NB4 (cell line): ENCODE measurements at regions not wholly inside any gene's neighbourhood (a gene's known extent, or its start where the extent isn't known, plus 50 kb on each side); places are given as distances from the start of the nearest gene placed in this dataset.

Experiments
- CTCF ChIP-seq: IDR thresholded peaks from one replicate; pipeline ENCODE4 v1.5.1; 2012; ENCODE audit warnings: low read depth, low read length
- MYC ChIP-seq: IDR thresholded peaks from 2 replicates; pipeline ENCODE4 v1.6.1; 2011; ENCODE audit warnings: low read depth, low read length
- POLR2A ChIP-seq: IDR thresholded peaks from 2 replicates; pipeline ENCODE4 v1.6.1; 2011; ENCODE audit warnings: mild to moderate bottlenecking; ENCODE audit not compliant: insufficient read length; ENCODE audit errors: extremely low read depth
- TF ChIP-seq, protein P1 (sequence below): IDR thresholded peaks from 2 replicates; pipeline ENCODE4 v1.6.1; 2011; ENCODE audit warnings: low read depth, low read length

- TF ChIP-seq CTCF (no peak), POLR2A (no peak), MYC (no peak)
- TF ChIP-seq, protein P1, sequence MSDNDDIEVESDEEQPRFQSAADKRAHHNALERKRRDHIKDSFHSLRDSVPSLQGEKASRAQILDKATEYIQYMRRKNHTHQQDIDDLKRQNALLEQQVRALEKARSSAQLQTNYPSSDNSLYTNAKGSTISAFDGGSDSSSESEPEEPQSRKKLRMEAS = no peak
Measured at GRCh38 chr11:11020747-11021149, 162.9 kb upstream of the ZBED5 start.
